ENCODE measurements at regions not wholly inside any gene's neighbourhood (a gene's known extent, or its start where the extent isn't known, plus 50 kb on each side); places are given as distances from the start of the nearest gene placed in this dataset.

GRCh38 chr22:34395370-34395769 lies 475.1 kb upstream of the LARGE1 start:
- TF ChIP-seq POLR2AphosphoS5 (IDR thresholded peaks at IDR 0.05) (no peak), POLR2A (IDR thresholded peaks at IDR 0.05) (no peak)
- TF ChIP-seq, protein P1, sequence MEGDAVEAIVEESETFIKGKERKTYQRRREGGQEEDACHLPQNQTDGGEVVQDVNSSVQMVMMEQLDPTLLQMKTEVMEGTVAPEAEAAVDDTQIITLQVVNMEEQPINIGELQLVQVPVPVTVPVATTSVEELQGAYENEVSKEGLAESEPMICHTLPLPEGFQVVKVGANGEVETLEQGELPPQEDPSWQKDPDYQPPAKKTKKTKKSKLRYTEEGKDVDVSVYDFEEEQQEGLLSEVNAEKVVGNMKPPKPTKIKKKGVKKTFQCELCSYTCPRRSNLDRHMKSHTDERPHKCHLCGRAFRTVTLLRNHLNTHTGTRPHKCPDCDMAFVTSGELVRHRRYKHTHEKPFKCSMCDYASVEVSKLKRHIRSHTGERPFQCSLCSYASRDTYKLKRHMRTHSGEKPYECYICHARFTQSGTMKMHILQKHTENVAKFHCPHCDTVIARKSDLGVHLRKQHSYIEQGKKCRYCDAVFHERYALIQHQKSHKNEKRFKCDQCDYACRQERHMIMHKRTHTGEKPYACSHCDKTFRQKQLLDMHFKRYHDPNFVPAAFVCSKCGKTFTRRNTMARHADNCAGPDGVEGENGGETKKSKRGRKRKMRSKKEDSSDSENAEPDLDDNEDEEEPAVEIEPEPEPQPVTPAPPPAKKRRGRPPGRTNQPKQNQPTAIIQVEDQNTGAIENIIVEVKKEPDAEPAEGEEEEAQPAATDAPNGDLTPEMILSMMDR (IDR thresholded peaks at IDR 0.05) = no peak
